Gastroesophageal sphincter (tissue), 3 donors: ENCODE measurements at regions not wholly inside any gene's neighbourhood (a gene's known extent, or its start where the extent isn't known, plus 50 kb on each side); places are given as distances from the start of the nearest gene placed in this dataset.

Source experiments
- CTCF ChIP-seq, 4 experiments: fragments of 200-600 bp in 2 of 4; fragments of 450-650 bp in 2 of 4; sonication (generic) in 1 of 4; IDR thresholded peaks; one replicate each; pipeline ENCODE4 v1.5.1; 2017 to 2019; ENCODE audit warnings: antibody characterized with exemption in 4 of 4, mild to moderate bottlenecking in 2 of 4, moderate library complexity in 2 of 4
- EP300 ChIP-seq: sonication (generic); formaldehyde crosslinking; IDR thresholded peaks from one replicate; pipeline ENCODE4 v1.6.1; 2017; ENCODE audit warnings: antibody characterized with exemption, mild to moderate bottlenecking
- POLR2A ChIP-seq, 2 donors: fragments of 450-650 bp; IDR thresholded peaks; one replicate each; pipeline ENCODE4 v1.6.1; 2017; ENCODE audit warnings: antibody characterized with exemption in 2 of 2, mild to moderate bottlenecking in 2 of 2, moderate library complexity in 1 of 2
- POLR2AphosphoS5 ChIP-seq: sonication (generic); formaldehyde crosslinking; IDR thresholded peaks from one replicate; pipeline ENCODE4 v1.6.1; 2017; ENCODE audit warnings: antibody characterized with exemption

DNA sequence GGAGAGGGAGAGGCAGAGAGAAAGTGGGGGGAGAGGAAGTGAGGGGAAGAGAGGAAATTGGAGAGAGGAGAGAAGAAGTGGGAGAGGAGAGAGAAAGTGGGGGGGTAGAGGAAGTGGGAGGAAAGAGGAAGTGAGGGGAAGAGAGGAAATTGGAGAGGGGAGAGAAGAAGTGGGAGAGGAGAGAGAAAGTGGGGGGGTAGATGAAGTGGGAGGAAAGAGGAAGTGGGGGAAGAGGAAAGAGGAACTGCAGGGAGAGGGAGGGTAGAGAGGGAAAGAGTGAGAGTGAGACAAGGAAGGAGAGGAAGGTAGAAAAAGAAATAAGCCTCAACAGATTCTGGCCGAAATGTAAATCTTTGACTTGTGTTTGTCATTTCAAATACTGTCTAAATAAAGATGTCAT lies 146.6 kb downstream of the KLF12 start:
- TF ChIP-seq EP300 (no peak), CTCF (IDR thresholded peaks at IDR 0.05) (no peak), POLR2A (IDR thresholded peaks at IDR 0.05) (no peak), POLR2AphosphoS5 (no peak)
